Aorta (tissue), 5 donors: ENCODE measurements at regions not wholly inside any gene's neighbourhood (a gene's known extent, or its start where the extent isn't known, plus 50 kb on each side); places are given as distances from the start of the nearest gene placed in this dataset.
A peak's percentile ranks its signal among the peaks of the same experiment; 100 is the strongest.

Experiments
- ATAC-seq: fragments of 200-7000 bp; cut with Tn5 transposase; one replicate; pipeline ENCODE4 v1.9.1; 2022; ENCODE audit warnings: moderate library complexity; ENCODE audit not compliant: low FRiP score
- DNase-seq, 2 donors: peaks; one replicate each; pipeline ENCODE4 v3.0.0-alpha.2; 2020
- H3K27ac ChIP-seq, 2 donors: one replicate each; pipeline ENCODE4 v1.5.1; 2013; ENCODE audit warnings: low read length in 2 of 2, mild to moderate bottlenecking in 2 of 2, moderate library complexity in 2 of 2, control low read depth in 1 of 2, inconsistent platforms in 1 of 2, low read depth in 1 of 2
- H3K27me3 ChIP-seq, 2 donors: one replicate each; pipeline ENCODE4 v1.6.1; 2013; ENCODE audit warnings: control low read depth in 1 of 2, low read length in 1 of 2, mild to moderate bottlenecking in 1 of 2, moderate library complexity in 1 of 2; ENCODE audit not compliant: insufficient read depth in 2 of 2, control insufficient read depth in 1 of 2
- H3K36me3 ChIP-seq, 2 donors: one replicate each; pipeline ENCODE4 v1.6.1; 2013; ENCODE audit warnings: control low read depth in 1 of 2, low read length in 1 of 2, mild to moderate bottlenecking in 1 of 2; ENCODE audit not compliant: insufficient read depth in 2 of 2, control insufficient read depth in 1 of 2
- H3K4me1 ChIP-seq, 2 donors: one replicate each; pipeline ENCODE4 v1.6.1; 2013; ENCODE audit warnings: low read length in 2 of 2, control low read depth in 1 of 2, mild to moderate bottlenecking in 1 of 2, moderate library complexity in 1 of 2; ENCODE audit not compliant: insufficient read depth in 2 of 2, control insufficient read depth in 1 of 2
- H3K4me3 ChIP-seq, 2 donors: one replicate each; pipeline ENCODE4 v1.5.1; 2013; ENCODE audit warnings: low read length in 2 of 2, control low read depth in 1 of 2, mild to moderate bottlenecking in 1 of 2
- H3K9me3 ChIP-seq: one replicate; pipeline ENCODE4 v1.6.1; 2013; ENCODE audit warnings: mild to moderate bottlenecking, low read length; ENCODE audit not compliant: control insufficient read depth
- WGBS, 2 donors: extraction: QIAGEN DNeasy Blood & Tissue Kit; methylation state at CpG; one replicate each; pipeline ENCODE4 v1.1.7; 2013; 5-methylcytosine and 5-hydroxymethylcytosine counted together
- intact Hi-C, 2 donors: fragments of 100-400 bp; cut with DNase I; formaldehyde crosslinking; loops; one replicate each; pipeline versions ENCODE4 v1.14.2 to v1.15.0; 2022
- donor health status: healthy with polysubstance abuse.
- donor health status: Bipolar disorder and iron deficiency.
- donor health status: DM: no; HTN: no; CAD: no.
- donor health status: DM: no; HTN: no; CAD: no.
- donor health status: DM: yes; HTN: yes; CAD: no.

- Histone ChIP-seq H3K4me3 (peak overlapping the region; percentile 1 to 51), H3K9me3 (no peaks in the 10 kb centered on the region), H3K27ac (no peak overlapping the region), H3K27me3 (no peaks in the 10 kb centered on the region), H3K4me1 (no peaks in the 10 kb centered on the region), H3K36me3 (no peaks in the 10 kb centered on the region)
- WGBS, 2 donors, result 19 to 24% methylated on average over 13 of the region's 13 CpGs
- ATAC-seq (no peak), DNase-seq (no peak)
- intact Hi-C loops, result loop anchor here (5.0 to 10.0 kb wide), 2 partner anchors 226 to 704 kb away; no protein-coding TSS in a partner anchor
Measured at GRCh38 chr3:88000853-88001252, 58.0 kb downstream of the CGGBP1 start.

GRCh38 chr3:87997966-87998365 is 60.8 kb downstream of the CGGBP1 start:
- intact Hi-C loops, result no loop called here
- Histone ChIP-seq H3K9me3 (no peaks in the 10 kb centered on the region), H3K4me3 (no peak overlapping the region), H3K27ac (no peak overlapping the region), H3K27me3 (no peaks in the 10 kb centered on the region), H3K4me1 (no peaks in the 10 kb centered on the region), H3K36me3 (no peaks in the 10 kb centered on the region)
- ATAC-seq (no peak), DNase-seq (no peak)

- Histone ChIP-seq H3K4me1 (no peaks in the 10 kb centered on the region), H3K9me3 (no peaks in the 10 kb centered on the region), H3K36me3 (no peaks in the 10 kb centered on the region), H3K27ac (no peak overlapping the region), H3K4me3 (no peak overlapping the region), H3K27me3 (no peaks in the 10 kb centered on the region)
- intact Hi-C loops, result no loop called here
- DNase-seq (no peak), ATAC-seq (no peak)
- 66 to 87% methylated on average over 4 of the region's 4 CpGs for WGBS, 2 donors
Measured at GRCh38 chr3:87997298-87997697, 61.5 kb downstream of the CGGBP1 start.

GRCh38 chr3:87996882-87997281 is 61.9 kb downstream of the CGGBP1 start:
- Histone ChIP-seq H3K9me3 (no peaks in the 10 kb centered on the region), H3K36me3 (no peaks in the 10 kb centered on the region), H3K27me3 (no peaks in the 10 kb centered on the region), H3K27ac (no peak overlapping the region), H3K4me3 (no peak overlapping the region), H3K4me1 (no peaks in the 10 kb centered on the region)
- 22 to 40% methylated on average over 2 of the region's 2 CpGs for WGBS, 2 donors
- no peak for ATAC-seq
- no peak for DNase-seq
- intact Hi-C loops, result no loop called here

GRCh38 chr3:87993566-87993965 is 65.2 kb downstream of the CGGBP1 start:
- Histone ChIP-seq H3K27ac (no peak overlapping the region), H3K9me3 (no peaks in the 10 kb centered on the region), H3K4me3 (no peak overlapping the region), H3K36me3 (no peaks in the 10 kb centered on the region), H3K4me1 (no peaks in the 10 kb centered on the region), H3K27me3 (no peaks in the 10 kb centered on the region)
- ATAC-seq (no peak), DNase-seq (no peak)
- intact Hi-C loops, result no loop called here
- 80 to 86% methylated on average over 4 of the region's 4 CpGs for WGBS, 2 donors

GRCh38 chr3:87987952-87988351 is 70.9 kb downstream of the CGGBP1 start:
- intact Hi-C loops, result no loop called here
- Histone ChIP-seq H3K9me3 (no peaks in the 10 kb centered on the region), H3K4me3 (no peak overlapping the region), H3K36me3 (no peaks in the 10 kb centered on the region), H3K4me1 (no peaks in the 10 kb centered on the region), H3K27ac (no peak overlapping the region), H3K27me3 (no peaks in the 10 kb centered on the region)
- DNase-seq (no peak), ATAC-seq (no peak)
- 27 to 31% methylated on average over 2 of the region's 2 CpGs for WGBS, 2 donors

GRCh38 chr3:87982421-87982820 is 76.4 kb downstream of the CGGBP1 start:
- intact Hi-C loops, result no loop called here
- H3K9me3 ChIP-seq, result peaks cover 8% of the 10 kb centered on the region
- no peaks in the 10 kb centered on the region for H3K27me3 ChIP-seq
- no peak overlapping the region for H3K4me3 ChIP-seq
- no peaks in the 10 kb centered on the region for H3K4me1 ChIP-seq
- 72 to 90% methylated on average over 3 of the region's 3 CpGs for WGBS, 2 donors
- no peak overlapping the region for H3K27ac ChIP-seq
- H3K36me3 ChIP-seq, result no peaks in the 10 kb centered on the region
- DNase-seq (no peak), ATAC-seq (no peak)

GRCh38 chr3:87979527-87979926 is 79.3 kb downstream of the CGGBP1 start:
- H3K4me3 ChIP-seq, result no peak overlapping the region
- ATAC-seq, result no peak
- H3K4me1 ChIP-seq, result no peaks in the 10 kb centered on the region
- WGBS, 2 donors, result 86 to 90% methylated on average over 4 of the region's 4 CpGs
- H3K9me3 ChIP-seq, result peaks cover 8% of the 10 kb centered on the region
- DNase-seq, result no peak
- H3K27me3 ChIP-seq, result no peaks in the 10 kb centered on the region
- intact Hi-C loops, result no loop called here
- no peak overlapping the region for H3K27ac ChIP-seq
- H3K36me3 ChIP-seq, result no peaks in the 10 kb centered on the region

GRCh38 chr3:87977765-87978164 is 81.0 kb downstream of the CGGBP1 start:
- intact Hi-C loops, result no loop called here
- H3K36me3 ChIP-seq, result no peaks in the 10 kb centered on the region
- H3K4me3 ChIP-seq, result no peak overlapping the region
- 89 to 92% methylated on average over 1 of the region's 1 CpG for WGBS, 2 donors
- no peak overlapping the region for H3K27ac ChIP-seq
- H3K4me1 ChIP-seq, result no peaks in the 10 kb centered on the region
- H3K9me3 ChIP-seq, result peaks cover 8% of the 10 kb centered on the region
- no peaks in the 10 kb centered on the region for H3K27me3 ChIP-seq
- ATAC-seq (no peak), DNase-seq (no peak)
